Stimulated activated memory B cell treated with anti-CD40 and anti-IgM and Interleukin-4, amounts not matched to agents 10 μg/mL and 1 μg/mL and 100 μg/mL, for 72 hours (primary cell): ENCODE measurements at regions not wholly inside any gene's neighbourhood (a gene's known extent, or its start where the extent isn't known, plus 50 kb on each side); places are given as distances from the start of the nearest gene placed in this dataset.

Experiments used
- ATAC-seq: fragments of 150-1000 bp; cut with Tn5 transposase; 2 replicates; pipeline ENCODE4 v1.10.0; 2021
- H3K27ac Mint-ChIP-seq: one replicate; pipeline ENCODE4 v1.8.0; 2022; ENCODE audit warnings: mild to moderate bottlenecking, mixed read lengths
- H3K27me3 Mint-ChIP-seq: one replicate; pipeline ENCODE4 v1.8.0; 2022; ENCODE audit warnings: mixed read lengths
- H3K36me3 Mint-ChIP-seq: one replicate; pipeline ENCODE4 v1.8.0; 2022; ENCODE audit warnings: mixed read lengths
- H3K4me1 Mint-ChIP-seq: one replicate; pipeline ENCODE4 v1.8.0; 2022; ENCODE audit warnings: mixed read lengths
- H3K4me3 Mint-ChIP-seq: one replicate; pipeline ENCODE4 v1.8.0; 2022; ENCODE audit warnings: mild to moderate bottlenecking, moderate library complexity, mixed read lengths
- H3K9me3 Mint-ChIP-seq: one replicate; pipeline ENCODE4 v1.8.0; 2022; ENCODE audit warnings: mixed read lengths

DNA sequence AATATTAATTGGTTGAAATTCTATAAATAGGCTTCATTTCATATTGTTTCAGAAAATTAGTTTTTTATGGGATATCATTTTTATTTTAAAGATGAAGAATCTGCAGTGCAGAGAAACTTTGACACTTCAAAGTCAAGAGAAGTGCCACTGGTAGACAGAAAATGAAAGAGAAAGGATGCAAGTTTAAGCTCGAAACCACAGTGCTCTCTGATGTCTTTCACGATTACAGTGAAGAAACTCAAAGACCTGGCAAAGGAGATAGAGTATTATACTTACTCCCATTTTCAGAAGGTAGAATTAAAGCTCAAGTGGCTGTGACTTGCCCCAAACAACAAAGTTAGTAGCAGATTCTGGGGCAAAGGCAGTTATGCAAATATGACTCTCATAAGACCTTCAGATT is 745.4 kb downstream of the TECRL start:
- no peak overlapping the region for H3K27ac Mint-ChIP-seq
- no peaks in the 10 kb centered on the region for H3K4me1 Mint-ChIP-seq
- H3K9me3 Mint-ChIP-seq = peaks cover 8% of the 10 kb centered on the region
- H3K27me3 Mint-ChIP-seq = no peaks in the 10 kb centered on the region
- ATAC-seq = no peak
- H3K4me3 Mint-ChIP-seq = no peak overlapping the region
- no peaks in the 10 kb centered on the region for H3K36me3 Mint-ChIP-seq

DNA sequence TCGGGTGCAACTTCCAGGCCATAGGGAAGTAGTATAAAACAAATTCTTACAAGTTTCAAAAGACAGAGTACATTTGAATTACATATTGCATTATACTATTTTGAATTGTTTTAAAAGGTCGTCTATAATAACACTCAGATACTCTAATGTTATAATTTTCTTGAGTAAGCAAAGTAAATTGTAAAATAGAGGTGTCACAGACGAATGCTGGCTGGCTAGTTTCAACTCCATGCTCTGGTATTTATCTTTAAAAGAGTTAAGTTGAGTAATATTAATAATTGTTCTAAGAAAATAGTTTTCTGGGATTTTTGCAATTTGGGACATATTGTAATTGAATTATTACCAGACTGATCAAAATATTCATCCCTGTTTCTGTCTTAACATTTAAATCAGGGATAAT is 764.9 kb downstream of the TECRL start:
- no peaks in the 10 kb centered on the region for H3K4me1 Mint-ChIP-seq
- no peaks in the 10 kb centered on the region for H3K36me3 Mint-ChIP-seq
- no peak for ATAC-seq
- H3K4me3 Mint-ChIP-seq = no peak overlapping the region
- H3K27me3 Mint-ChIP-seq = no peaks in the 10 kb centered on the region
- no peaks in the 10 kb centered on the region for H3K9me3 Mint-ChIP-seq
- no peak overlapping the region for H3K27ac Mint-ChIP-seq

DNA sequence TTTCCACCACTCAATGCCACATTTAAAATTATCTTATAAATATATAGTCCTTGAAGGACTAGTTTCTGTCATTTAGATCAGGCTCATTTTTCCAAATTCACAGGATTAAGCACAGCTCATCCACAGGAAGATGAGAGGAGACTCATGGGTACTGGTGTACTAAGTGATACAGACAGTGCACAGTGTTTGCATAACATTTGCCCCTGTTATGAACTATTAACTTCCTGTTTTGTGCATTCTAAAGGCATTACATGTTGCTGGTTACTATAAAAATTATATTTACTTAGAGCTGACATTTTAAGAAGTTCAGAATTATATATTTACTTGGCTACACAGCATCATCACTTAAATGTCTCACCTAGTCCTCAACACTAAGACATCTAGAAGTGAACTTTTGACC is 772.0 kb downstream of the TECRL start:
- H3K9me3 Mint-ChIP-seq = peaks cover 5% of the 10 kb centered on the region
- no peak for ATAC-seq
- H3K36me3 Mint-ChIP-seq = no peaks in the 10 kb centered on the region
- no peaks in the 10 kb centered on the region for H3K27me3 Mint-ChIP-seq
- H3K4me3 Mint-ChIP-seq = no peak overlapping the region
- no peaks in the 10 kb centered on the region for H3K4me1 Mint-ChIP-seq
- H3K27ac Mint-ChIP-seq = no peak overlapping the region

DNA sequence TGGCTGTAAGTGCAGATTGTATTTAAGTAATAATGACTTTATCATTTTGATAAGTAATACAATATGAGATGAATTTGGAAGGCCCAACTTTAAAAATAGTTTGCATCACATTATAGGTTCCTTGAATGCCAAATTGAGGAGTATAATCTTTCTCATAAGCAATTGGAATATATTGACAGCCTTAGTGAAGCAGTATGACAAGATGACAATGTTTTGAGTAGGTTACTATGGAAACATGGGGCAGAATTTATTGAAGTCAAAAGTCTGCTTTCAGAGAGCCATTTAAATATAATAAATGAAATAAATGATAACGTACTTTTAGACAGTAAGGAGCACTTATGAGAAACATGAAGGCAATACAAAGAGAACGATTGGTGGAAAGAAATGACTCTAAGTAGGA is 776.4 kb downstream of the TECRL start:
- H3K4me1 Mint-ChIP-seq = no peaks in the 10 kb centered on the region
- ATAC-seq = no peak
- no peaks in the 10 kb centered on the region for H3K27me3 Mint-ChIP-seq
- no peak overlapping the region for H3K27ac Mint-ChIP-seq
- H3K9me3 Mint-ChIP-seq = peaks cover 5% of the 10 kb centered on the region
- no peak overlapping the region for H3K4me3 Mint-ChIP-seq
- H3K36me3 Mint-ChIP-seq = no peaks in the 10 kb centered on the region

- Mint-ChIP-seq H3K4me3 (no peak overlapping the region), H3K27me3 (no peaks in the 10 kb centered on the region)
These were observed 789.0 kb downstream of the TECRL start for GRCh38 chr4:63620271-63620670.

DNA sequence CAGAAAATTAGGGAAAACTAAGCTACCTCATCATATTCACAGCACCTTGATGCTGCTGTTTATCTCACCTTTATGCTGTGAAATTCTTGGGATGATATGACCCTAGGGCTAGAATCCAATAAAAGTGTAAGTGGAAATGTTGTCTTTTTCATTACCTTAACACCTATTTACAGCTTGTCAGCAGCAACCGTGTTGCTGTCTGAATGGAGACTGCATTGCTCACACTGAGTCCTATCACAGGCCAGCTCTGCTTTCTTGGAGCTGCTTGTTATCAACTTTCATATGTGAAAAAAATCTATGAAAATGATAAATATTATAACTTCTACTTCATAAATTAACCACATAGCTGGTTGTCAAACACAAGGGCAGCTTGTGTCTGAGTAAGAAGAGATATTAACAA is 789.5 kb downstream of the TECRL start:
- no peak overlapping the region for H3K4me3 Mint-ChIP-seq
- H3K4me1 Mint-ChIP-seq = no peaks in the 10 kb centered on the region
- no peaks in the 10 kb centered on the region for H3K36me3 Mint-ChIP-seq
- H3K27ac Mint-ChIP-seq = no peak overlapping the region
- ATAC-seq = no peak
- H3K27me3 Mint-ChIP-seq = no peaks in the 10 kb centered on the region
- no peaks in the 10 kb centered on the region for H3K9me3 Mint-ChIP-seq

More at GRCh38 chr4:63620271-63620670, 789.0 kb downstream of the TECRL start:
- H3K9me3 Mint-ChIP-seq = no peaks in the 10 kb centered on the region
- no peak for ATAC-seq
- no peak overlapping the region for H3K27ac Mint-ChIP-seq
- no peaks in the 10 kb centered on the region for H3K36me3 Mint-ChIP-seq
- H3K4me1 Mint-ChIP-seq = no peaks in the 10 kb centered on the region

- no peak for ATAC-seq
- no peak overlapping the region for H3K27ac Mint-ChIP-seq
- H3K4me3 Mint-ChIP-seq = no peak overlapping the region
- H3K27me3 Mint-ChIP-seq = no peaks in the 10 kb centered on the region
- H3K4me1 Mint-ChIP-seq = no peaks in the 10 kb centered on the region
- no peaks in the 10 kb centered on the region for H3K36me3 Mint-ChIP-seq
- no peaks in the 10 kb centered on the region for H3K9me3 Mint-ChIP-seq
These were observed 790.1 kb downstream of the TECRL start for GRCh38 chr4:63618883-63619718.

GRCh38 chr4:63607169-63607872 is 801.9 kb downstream of the TECRL start:
- no peak overlapping the region for H3K27ac Mint-ChIP-seq
- no peak overlapping the region for H3K4me3 Mint-ChIP-seq
- no peak for ATAC-seq
- no peaks in the 10 kb centered on the region for H3K4me1 Mint-ChIP-seq
- H3K9me3 Mint-ChIP-seq = peaks cover 7% of the 10 kb centered on the region
- H3K27me3 Mint-ChIP-seq = no peaks in the 10 kb centered on the region
- no peaks in the 10 kb centered on the region for H3K36me3 Mint-ChIP-seq

- Mint-ChIP-seq H3K27me3 (no peaks in the 10 kb centered on the region), H3K4me1 (no peaks in the 10 kb centered on the region), H3K36me3 (no peaks in the 10 kb centered on the region), H3K27ac (no peak overlapping the region), H3K9me3 (peaks cover 12% of the 10 kb centered on the region), H3K4me3 (no peak overlapping the region)
- ATAC-seq = no peak
These were observed 819.5 kb downstream of the TECRL start for GRCh38 chr4:63589796-63590195.

DNA sequence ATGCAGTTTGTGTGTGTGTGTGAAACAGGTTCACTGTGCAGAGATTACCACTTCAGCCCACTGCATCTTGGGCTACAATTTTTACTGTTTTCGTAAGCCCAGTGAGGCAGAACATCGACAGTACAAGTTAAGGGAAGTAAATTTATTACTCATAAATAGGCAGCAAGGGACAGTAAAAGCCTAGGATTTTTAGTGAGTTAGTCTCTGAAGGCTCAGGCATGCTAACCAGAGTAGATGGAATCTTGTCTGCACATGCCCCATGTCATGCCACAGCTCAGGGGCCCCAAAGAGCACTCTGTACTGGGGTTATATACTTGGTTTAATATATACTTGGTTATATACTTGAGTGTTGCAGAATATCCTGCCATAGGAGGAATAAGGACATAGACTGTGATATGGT is 825.7 kb downstream of the TECRL start:
- Mint-ChIP-seq H3K36me3 (no peaks in the 10 kb centered on the region), H3K4me3 (no peak overlapping the region), H3K9me3 (peaks cover 5% of the 10 kb centered on the region), H3K27me3 (no peaks in the 10 kb centered on the region), H3K27ac (no peak overlapping the region), H3K4me1 (no peaks in the 10 kb centered on the region)
- ATAC-seq = no peak

DNA sequence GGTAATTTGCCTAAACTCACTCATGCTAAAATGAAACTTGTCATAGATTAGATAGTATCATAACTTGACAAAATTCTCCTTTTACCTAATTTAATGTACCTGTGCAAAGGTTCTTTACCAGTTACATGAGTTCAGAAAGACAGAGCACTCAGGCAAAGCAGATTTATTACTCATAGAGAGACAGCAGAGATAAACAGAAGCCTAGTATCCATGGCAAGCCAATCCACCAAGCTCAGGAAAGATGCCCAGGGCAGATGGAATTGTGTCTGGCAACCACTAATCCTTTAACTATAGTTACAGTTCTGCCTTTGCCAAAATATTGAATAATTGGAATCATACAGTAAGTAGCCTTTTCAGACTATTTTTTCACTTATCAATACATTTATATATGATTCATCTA is 826.2 kb downstream of the TECRL start:
- Mint-ChIP-seq H3K9me3 (peaks cover 5% of the 10 kb centered on the region), H3K4me1 (no peaks in the 10 kb centered on the region), H3K27me3 (no peaks in the 10 kb centered on the region), H3K36me3 (no peaks in the 10 kb centered on the region), H3K27ac (no peak overlapping the region), H3K4me3 (no peak overlapping the region)
- ATAC-seq = no peak

DNA sequence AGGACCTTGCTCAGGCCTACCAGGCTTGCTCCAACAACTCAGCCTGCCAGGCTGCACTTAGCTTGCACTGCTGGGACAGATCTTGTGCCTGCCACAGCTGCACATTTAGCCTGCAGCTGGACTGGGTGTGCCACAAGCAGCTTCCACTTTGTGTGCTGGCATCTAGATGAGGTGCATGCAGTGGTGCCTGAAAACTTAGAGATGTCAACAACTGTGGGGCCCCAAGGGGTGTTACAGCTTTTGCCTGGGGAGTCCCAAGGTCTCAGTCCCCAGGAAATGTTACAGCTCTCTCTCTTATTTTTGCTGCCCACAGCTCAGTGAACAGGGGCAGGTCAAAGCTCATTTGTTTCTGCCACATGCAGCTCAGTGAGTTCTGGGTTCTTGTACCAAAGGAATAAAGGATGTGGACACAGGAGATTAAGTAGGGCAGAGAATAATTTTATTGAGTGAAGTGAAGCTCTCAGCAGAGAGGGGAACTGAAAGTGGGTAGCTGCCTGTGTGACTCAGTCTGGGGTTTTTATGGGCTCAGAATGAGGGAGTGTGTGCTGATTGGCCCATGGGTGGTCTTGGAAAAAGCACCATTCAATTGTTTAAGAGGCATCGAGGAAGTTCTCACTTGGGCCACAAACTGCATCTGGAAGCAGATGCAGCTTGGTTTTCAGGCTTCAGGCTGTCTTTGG is 828.3 kb downstream of the TECRL start:
- no peaks in the 10 kb centered on the region for H3K36me3 Mint-ChIP-seq
- H3K4me1 Mint-ChIP-seq = no peaks in the 10 kb centered on the region
- ATAC-seq = no peak

DNA sequence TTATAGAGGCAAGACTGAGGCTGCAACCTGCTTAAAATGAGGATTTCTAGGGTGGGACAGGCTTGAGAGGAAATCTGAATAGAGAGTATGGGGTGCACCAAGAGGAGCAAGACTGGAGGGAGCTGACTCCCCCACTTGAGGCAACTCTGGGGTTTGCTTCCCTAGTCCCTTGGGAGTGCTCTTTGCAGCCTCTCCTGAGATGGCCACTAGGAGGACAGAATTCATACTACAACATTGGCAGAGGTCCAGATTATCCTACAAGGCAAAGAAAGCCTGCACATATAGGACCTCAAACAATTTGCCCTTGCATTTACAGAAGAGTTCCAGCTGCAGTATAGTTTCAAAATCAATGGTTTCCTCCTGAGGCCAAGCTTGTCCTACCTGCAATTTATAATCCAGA is 830.9 kb downstream of the TECRL start:
- ATAC-seq = no peak
- Mint-ChIP-seq H3K36me3 (no peaks in the 10 kb centered on the region), H3K9me3 (peaks cover 5% of the 10 kb centered on the region), H3K27ac (no peak overlapping the region), H3K27me3 (no peaks in the 10 kb centered on the region), H3K4me3 (no peak overlapping the region), H3K4me1 (no peaks in the 10 kb centered on the region)

More for the DNA sequence above, 828.3 kb downstream of the TECRL start:
- H3K27ac Mint-ChIP-seq = no peak overlapping the region
- peaks cover 5% of the 10 kb centered on the region for H3K9me3 Mint-ChIP-seq
- H3K27me3 Mint-ChIP-seq = no peaks in the 10 kb centered on the region
- no peak overlapping the region for H3K4me3 Mint-ChIP-seq

GRCh38 chr4:63566658-63567057 is 842.6 kb downstream of the TECRL start:
- no peak overlapping the region for H3K27ac Mint-ChIP-seq
- ATAC-seq = no peak
- no peak overlapping the region for H3K4me3 Mint-ChIP-seq

GRCh38 chr4:63563288-63564014 is 845.8 kb downstream of the TECRL start:
- Mint-ChIP-seq H3K4me3 (no peak overlapping the region), H3K4me1 (no peaks in the 10 kb centered on the region), H3K9me3 (peaks cover 11% of the 10 kb centered on the region), H3K27ac (no peak overlapping the region), H3K36me3 (no peaks in the 10 kb centered on the region), H3K27me3 (no peaks in the 10 kb centered on the region)
- ATAC-seq = no peak

More at GRCh38 chr4:63566658-63567057, 842.6 kb downstream of the TECRL start:
- Mint-ChIP-seq H3K36me3 (no peaks in the 10 kb centered on the region), H3K4me1 (no peaks in the 10 kb centered on the region), H3K9me3 (peaks cover 8% of the 10 kb centered on the region), H3K27me3 (no peaks in the 10 kb centered on the region)
